ENCODE measurements at regions not wholly inside any gene's neighbourhood (a gene's known extent, or its start where the extent isn't known, plus 50 kb on each side); places are given as distances from the start of the nearest gene placed in this dataset.
"Not testable (repeated sequence)": the region's sequence is repeated elsewhere in the genome, so short reads cannot be mapped to it uniquely, and the experiment has no call there.

DNA sequence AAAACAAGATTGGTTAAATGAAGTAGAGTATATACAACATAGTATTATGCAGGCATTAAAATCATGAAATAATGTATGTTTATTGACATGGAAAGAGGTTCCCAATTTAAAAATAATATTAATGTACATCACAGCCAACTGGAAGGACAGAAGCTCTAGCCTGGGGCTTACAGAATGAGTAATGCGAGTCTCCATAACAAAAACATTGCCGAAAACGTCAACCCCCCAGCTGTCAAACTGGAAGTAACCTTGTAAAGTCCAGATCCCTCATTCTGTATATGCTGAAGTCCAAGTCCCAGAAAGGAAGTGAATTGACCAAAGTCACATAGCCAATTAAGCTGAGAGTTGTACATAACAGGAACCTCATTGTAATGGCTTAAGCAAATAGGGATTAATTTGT, 128.7 kb upstream of the ECI2 start:
- peak; percentile 52 for DNase-seq (ENCODE audit: low read depth)

DNA sequence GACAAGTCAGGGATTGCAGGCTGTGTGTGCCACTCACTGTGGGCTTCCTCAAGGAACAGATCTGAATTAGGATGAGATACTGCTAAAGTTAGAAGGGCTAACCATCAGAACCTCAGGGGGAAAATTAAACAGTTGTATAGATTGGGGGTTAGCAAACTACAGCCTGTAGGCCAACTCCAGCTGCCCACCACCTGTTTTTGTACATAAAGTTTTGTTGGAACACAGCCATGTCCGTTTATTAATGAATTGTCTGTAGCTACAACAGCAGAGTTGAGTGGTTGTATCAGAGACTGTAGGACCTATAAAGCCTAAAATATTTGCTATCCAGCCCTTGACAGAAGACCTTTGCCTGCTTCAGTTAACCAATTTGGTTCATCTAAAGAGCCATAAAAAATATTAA, 127.2 kb upstream of the ECI2 start:
- no peak for DNase-seq (ENCODE audit: low read depth)

DNA sequence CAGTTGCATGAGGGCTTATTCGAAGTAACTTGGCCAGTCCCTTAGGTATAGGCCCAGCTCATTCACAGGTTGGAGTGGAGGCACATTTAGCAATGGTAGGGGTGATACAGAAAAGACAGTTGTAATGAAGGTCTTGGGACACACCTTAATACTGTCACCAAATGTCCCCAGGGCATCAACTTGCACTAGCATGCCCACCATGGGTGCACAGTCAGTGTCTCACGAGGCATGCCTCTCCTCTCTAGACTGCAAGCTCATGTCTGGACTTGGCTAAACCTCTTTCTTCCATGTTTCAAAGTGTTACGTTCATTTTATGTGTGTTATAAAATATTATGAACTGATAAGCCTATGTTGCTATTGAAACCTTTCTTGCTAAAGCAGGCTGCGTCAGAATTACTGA, 124.0 kb upstream of the ECI2 start:
- DNase-seq (ENCODE audit: low read depth), result no peak

DNA sequence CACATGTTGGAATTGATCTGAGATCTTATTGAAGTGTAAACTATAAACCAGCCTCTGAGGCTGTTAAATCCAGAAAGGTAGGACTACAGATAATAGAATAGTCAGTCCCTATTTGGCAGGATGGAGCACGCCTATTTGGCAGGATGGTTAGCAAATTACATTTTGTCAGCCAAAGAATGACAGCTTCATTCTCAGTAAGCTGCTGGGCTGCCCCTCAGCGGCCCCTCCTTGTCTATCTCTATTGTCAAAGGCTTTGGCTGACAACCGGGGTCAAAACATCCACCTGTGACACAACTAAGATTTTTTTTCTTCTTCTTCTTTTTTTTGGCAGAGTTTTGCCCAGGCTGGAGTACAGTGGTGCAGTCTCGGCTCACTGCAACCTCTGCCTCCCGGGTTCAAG, 123.4 kb upstream of the ECI2 start:
- DNase-seq (ENCODE audit: low read depth), result no peak

DNA sequence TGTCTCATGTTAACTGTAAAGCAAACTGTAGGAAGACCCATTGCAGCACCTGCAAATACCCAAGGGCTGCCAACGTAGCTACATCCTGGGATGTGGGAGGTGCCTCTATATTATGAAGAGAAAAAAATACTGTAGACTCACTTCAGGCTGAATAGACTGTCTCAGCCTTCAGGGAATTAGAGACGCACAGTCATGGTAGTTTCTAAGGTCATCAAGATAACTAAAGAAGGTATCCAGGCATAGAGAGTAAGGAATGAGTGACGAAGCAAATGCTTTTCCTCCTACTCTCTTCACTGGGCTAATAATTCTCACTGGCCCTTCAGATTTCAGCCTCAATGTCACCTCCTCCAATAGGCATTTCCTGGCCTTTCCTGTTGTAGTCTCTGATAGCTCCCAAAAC, 121.6 kb upstream of the ECI2 start:
- DNase-seq (ENCODE audit: low read depth), result peak; percentile 66

DNA sequence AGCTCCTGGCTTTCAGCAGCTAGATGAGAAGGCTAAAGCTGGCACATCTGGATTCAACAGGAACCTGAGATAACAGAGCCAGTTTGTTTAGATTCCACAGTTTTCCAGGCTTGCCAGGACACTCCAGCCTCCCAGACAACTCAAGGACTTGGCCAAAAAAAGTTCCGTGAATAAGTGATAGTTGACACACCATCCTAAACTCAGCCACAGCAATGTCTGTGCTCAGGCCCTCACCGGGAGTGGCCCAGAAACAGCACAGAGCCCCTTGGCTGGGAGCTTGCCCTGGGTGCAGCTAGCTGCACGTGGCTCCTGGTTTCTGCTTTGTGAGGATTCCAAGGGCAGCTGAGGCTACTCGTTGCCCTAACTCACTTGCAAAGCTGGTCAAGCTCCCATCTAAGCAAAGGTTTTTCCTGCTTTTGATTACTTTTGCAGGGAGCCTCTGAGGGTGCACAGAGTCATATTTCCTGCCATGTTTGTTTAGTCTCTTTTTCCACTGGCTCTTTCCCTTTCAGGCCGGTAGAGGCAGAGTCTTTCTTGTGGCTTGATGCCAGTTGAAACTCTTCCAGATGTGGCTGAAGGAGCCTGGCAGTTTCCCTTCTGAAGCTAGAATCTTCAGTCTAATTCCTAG, 118.3 kb upstream of the ECI2 start:
- peak; percentile 81 for DNase-seq (ENCODE audit: low read depth)

DNA sequence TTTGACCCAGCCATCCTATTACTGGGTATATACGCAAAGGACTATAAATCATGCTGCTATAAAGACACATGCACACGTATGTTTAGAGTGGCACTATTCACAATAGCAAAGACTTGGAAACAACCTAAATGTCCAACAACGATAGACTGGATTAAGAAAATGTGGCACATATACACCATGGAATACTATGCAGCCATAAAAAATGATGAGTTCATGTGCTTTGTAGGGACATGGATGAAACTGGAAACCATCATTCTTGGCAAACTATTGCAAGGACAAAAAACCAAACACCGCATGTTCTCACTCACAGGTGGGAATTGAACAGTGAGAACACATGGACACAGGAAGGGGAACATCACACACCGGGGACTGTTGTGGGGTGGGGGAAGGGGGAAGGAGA, 117.1 kb upstream of the ECI2 start:
- DNase-seq (ENCODE audit: low read depth), result not testable (repeated sequence)

DNA sequence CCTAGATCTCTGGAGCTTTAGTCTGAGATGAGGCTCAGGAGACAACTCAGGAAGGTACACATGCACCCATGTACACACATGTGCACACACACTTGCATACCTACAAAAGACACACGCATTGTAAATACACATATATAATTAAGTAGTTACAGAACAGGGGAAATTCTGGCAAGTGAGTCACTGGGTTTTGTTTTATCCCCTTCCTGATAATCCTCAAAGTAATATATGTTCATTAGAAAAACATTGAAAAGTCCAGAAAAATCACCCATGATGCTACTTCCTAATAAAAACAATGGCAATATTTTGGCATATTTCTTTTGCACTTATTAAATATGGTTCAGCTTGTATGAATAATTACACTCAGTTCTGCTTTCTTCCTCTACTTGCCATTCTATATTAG, 115.3 kb upstream of the ECI2 start:
- no peak for DNase-seq (ENCODE audit: low read depth)

DNA sequence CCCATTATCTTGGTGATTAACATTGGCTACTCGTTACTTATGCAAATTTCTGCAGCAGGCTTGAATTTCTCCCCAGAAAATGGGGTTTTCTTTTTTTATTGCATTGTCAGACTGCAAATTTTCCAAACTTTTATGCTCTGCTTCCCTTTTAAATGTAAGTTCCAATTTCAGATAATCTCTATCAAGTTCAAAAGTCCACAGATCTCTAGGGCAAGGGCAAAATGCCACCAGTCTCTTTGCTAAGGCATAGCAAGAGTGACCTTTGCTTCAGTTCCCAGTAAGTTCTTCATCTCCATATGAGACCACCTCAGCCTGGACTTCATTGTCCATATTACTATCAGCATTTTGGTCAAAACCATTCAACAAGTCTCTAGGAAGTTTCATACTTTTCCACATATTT, 108.5 kb upstream of the ECI2 start:
- DNase-seq (ENCODE audit: low read depth), result not testable (repeated sequence)

DNA sequence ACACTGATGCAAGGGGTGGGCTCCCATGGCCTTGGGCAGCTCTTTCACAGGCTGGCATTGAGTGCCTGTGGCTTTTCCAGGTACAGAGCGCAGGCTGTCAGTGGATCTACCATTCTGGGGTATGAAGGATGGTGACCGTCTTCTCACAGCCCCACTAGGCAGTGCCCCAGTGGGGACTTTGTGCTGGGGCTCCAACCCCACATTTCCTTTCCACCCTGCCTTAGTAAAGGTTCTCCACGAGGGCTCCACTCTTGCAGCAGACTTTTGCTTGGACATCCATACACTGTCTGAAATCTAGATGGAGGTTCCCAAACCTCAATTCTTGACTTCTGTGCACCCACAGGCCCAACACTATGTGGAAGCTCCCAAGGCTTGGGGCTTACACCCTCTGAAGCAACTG, 107.9 kb upstream of the ECI2 start:
- no peak for DNase-seq (ENCODE audit: low read depth)

DNA sequence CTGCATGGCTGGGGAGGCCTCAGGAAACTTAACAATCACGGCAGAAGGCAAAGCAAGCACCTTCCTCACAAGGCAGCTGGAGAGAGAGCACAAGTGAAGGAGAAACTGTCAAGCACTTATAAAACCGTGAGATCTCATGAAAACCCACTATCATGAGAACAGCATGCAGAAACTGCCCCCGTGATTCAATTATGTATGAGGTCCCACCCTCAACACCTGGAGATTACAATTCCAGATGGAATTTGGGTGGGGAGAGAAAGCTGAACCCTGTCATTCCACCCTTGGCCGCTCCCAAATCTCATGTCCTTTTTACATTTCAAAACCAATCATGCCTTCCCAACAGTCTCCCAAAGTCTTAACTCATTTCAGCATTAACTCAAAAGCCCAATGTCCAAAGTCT, 107.2 kb upstream of the ECI2 start:
- no peak for DNase-seq (ENCODE audit: low read depth)

DNA sequence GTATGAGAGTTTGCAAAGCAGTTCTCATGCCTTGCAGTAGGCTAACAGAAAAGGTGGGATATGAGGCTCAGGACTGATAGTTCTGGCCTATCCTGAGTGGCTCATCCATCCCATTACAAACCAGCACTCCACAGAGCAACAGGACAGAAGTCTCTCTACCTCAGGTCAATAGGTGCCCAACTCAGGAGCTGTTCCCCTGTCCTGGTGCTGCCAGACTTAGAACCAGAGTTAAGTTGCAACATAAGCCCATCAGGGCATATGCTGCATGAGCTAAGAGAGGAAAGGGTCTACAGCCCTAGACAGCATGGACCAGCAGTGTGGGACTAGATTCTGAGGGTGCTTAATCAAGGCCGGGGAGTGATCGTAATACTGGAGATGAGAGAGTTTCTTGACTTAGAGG, 104.8 kb upstream of the ECI2 start:
- DNase-seq (ENCODE audit: low read depth), result no peak

DNA sequence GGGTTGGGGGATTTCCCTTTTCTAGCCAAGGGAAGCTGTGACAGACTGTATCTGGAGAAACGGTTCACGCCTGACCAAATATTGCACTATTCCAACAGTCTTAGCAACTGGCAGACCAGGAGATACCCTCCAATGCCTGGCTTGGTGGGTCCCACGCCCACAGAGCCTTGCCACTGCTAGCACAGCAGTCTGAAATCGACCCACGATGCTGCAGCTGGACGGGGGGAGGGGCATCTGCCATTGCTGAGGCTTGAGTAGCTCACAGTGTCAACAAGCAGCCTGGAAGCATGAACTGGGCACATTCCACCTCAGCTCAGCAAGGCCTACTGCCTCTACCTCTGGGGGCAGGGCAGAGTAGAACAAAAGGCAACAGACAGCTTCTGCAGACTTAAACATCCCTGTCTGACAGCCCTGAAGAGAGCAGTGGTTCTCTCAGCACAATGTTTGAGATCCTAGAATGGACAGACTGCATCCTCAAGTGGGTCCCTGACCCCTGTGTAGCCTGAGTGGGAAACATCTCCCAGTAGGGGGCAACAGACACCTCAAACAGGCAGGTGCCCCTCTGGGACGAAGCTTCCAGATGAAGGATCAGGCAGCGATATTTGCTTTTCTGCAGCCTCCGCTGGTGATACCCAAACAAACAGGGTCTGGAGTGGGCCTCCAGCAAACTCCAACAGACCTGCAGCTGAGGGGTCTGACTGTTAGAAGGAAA, 89.9 kb upstream of the ECI2 start:
- DNase-seq (ENCODE audit: low read depth), result no peak

DNA sequence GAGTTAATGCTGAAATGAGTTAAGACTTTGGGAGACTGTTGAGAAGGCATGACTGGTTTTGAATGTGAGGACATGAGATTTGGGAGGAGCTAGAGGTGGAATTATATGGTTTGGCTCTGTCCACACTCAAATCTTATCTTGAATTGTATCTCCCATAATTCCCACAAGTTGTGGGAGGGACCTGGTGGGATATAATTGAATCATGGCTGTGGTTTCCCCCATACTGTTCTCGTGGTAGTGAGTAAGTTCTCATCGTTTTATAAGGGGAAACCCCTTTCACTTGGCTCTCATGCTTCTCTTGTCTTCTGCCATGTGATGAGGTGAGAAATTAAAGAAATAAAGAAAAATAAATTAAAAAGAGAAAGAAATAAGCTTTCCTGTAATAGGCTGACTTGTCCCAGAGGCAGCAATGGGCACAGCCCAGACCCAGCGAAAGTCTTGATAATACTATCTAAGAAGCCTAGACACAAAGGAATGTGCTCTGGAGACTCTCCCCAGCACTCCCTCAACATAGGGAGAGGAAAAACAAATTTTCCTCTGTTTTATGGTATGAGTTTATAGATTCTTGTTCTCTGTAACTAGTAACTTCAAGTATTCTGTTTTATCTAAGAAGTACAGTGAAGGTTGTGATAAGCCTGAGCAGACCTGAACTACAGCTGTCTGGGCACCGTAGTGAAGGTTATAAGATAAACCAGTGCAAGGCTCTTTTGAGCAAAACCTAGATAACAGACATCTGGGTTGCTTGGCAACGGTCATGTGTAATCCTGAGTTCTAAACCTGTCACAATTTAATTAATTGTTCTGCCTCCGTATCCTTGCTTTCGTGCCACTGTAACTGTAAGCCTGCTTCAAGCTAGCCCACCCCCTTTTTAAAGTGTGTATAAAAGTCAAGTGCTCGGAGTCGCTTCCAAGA, 88.9 kb upstream of the ECI2 start:
- DNase-seq (ENCODE audit: low read depth), result peak; percentile 72

DNA sequence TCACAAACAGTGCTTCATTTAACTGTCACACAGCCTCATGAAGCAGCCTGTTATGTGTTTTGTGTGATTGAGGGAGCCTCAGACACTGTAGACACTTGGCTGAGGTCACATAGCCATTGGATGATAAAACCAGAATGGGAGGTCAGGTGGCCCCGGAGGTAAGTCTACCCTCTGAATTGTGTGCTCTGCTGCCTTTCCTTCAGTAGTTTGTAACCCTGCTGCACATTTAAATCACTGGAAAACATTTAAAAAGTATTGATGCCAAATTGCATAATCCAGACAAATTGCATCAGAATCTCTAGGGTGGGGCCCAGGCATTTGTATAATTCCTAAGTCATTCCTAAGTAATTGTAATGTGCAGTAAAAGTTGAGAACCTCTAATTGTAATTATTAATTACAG, 85.2 kb upstream of the ECI2 start:
- DNase-seq (ENCODE audit: low read depth), result no peak

DNA sequence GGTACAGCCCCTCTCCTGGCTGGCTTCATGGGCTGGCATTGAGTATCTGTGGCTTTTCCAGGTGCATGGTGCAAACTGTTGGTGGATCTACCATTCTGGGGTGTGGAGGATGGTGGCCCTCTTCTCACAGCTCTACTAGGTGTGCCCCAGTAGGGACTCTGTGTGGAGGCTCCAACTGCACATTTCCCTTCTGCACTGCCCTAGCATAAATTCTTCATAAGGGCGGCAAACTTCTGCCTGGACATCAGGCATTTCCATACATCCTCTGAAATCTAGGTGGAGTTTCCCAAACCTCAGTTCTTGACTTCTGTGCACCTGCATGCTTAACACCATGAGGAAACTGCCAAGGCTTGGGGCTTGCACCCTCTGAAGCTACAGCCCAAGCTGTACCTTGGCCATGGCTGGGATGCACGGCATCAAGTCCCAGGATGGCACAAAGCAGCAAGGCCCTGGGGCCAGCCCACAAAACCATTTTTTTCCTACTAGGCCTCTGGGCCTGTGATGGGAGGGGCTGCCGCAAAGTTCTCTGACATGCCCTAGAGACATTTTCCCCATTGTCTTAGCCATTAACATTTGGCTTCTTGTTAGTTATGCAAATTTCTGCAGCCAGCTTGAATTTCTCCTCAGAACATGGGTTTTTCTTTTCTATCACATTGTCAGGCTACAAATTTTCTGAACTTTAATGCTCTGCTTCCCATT, 83.4 kb upstream of the ECI2 start:
- not testable (repeated sequence) for DNase-seq (ENCODE audit: low read depth)

DNA sequence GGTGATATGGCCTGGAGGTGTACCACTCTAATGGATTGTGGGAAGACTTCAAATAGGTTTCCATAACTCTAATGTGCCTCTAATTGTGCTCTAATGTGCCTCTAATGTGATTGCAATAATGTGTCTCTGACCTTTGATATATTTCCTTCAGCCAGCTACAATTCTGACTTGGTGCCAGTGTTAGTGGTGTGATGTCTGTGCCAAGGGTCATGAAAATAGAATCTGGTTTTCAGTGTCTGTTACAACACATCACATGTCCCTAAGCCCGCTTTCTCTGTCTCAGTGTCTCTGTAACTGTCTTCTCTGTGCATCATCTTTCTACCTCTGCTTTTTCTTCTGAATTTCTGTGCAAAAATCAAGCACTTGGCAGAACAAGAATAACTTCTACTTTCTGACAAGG, 77.2 kb upstream of the ECI2 start:
- DNase-seq (ENCODE audit: low read depth), result no peak

DNA sequence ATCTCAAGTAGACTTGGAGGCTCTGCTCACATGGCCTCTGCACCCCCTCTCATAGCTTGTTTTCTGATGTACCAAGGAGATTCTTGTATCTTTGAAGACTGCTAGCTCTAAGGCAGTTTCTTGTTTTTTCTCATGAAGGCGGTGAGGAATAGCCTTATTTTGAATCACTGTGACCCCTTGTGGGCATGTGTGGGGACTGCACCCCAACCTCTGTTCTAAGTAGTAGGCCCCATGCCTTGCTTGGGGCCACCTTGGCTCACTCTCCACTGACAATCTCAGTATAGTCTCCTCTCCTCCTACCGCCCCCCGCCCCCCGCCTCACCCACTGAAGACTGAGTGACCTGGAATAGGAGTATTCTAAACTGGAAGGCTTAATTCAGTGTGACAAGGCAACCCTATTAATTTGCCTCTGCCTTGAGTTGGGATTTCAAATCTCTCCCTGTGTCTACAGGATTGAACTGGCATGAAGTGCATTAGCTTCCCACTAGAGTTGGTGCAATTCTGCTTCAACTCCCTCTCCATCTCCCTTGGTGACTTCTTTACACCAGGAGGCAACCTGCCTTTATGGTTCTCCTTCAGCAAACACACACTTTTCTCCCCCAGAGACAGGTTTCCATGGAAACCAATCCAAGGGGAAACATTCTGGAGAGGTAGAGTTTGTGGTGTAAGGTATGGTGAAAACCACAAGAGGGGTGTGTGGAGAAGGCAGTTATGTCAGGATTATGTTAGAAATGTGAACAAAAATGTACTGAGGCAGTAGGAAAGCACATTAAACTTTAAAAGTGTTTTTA, 75.4 kb upstream of the ECI2 start:
- peak; percentile 68 for DNase-seq (ENCODE audit: low read depth)

DNA sequence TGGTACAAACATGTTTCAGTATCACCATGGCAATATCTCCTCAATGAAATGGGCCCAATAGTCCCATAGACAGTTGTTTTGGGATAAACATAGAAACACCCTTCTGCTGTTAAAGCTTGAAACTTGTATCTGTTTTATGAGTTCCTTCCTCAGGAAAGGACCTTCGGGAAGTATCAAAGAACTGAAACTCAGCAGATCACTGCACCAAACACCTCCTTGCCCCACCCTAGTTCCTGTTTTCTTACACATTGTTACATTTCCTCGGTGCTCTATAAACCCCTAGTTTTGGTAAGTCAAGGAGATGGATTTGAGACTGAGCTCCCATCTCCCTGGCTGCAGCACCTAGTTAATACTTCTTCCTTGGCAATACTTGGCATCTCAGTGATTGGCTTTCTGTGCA, 73.8 kb upstream of the ECI2 start:
- no peak for DNase-seq (ENCODE audit: low read depth)

DNA sequence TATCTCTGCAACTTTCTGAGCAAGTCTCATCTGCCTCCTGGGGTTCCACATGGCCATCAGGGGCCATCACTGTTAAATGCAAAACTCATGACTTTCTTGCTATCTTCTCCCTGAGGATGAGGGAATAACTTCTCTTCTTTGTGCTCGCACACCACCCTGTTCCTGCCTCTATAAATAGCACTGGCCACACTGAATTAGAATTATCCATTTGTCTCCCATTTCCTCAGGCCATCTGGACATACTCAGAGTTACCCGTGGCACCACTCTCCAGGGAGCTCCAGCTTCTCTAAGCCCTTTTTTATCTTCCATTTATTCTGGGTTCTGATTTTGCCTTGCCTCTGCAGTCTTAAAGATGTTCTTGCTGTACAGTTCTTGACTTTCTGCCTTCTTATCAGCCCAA, 72.8 kb upstream of the ECI2 start:
- DNase-seq (ENCODE audit: low read depth), result no peak

DNA sequence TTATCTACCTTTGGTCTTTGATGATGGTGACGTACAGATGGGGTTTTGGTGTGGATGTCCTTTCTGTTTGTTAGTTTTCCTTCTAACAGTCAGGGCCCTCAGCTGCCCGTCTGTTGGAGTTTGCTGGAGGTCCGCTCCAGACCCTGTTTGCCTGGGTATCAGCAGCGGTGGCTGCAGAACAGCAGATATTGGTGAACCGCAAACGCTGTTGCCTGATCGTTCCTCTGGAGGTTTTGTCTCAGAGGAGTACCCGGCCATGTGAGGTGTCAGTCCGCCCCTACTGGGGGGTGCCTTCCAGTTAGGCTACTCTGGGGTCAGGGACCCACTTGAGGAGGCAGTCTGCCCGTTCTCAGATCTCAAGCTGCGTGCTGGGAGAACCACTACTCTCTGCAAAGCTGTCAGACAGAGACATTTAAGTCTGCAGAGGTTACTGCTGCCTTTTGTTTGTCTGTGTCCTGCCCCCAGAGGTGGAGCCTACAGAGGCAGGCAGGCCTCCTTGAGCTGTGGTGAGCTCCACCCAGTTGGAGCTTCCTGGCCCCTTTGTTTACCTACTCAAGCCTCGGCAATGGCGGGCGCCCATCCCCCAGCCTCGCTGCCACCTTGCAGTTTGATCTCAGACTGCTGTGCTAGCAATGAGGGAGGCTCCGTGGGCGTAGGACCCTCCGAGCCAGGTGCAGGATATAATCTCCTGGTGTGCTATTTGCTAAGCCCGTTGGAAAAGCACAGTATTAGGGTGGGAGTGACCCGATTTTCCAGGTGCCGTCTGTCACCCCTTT, 68.5 kb upstream of the ECI2 start:
- not testable (repeated sequence) for DNase-seq (ENCODE audit: low read depth)

Data from M059J (cell line).